Stimulated activated naive CD8-positive, alpha-beta T cell treated with anti-CD3 and anti-CD28 coated beads, Interleukin-15, Interleukin-2, amounts not matched to agents 100 ng/mL and 50 ng/mL, for 24 hours (primary cell): ENCODE measurements at regions not wholly inside any gene's neighbourhood (a gene's known extent, or its start where the extent isn't known, plus 50 kb on each side); places are given as distances from the start of the nearest gene placed in this dataset.

Source experiments
- H3K27ac Mint-ChIP-seq: one replicate; pipeline ENCODE4 v1.8.0; 2021; ENCODE audit warnings: mild to moderate bottlenecking, mixed read lengths
- H3K27me3 Mint-ChIP-seq: one replicate; pipeline ENCODE4 v1.8.0; 2021; ENCODE audit warnings: mixed read lengths
- H3K36me3 Mint-ChIP-seq: one replicate; pipeline ENCODE4 v1.8.0; 2021; ENCODE audit warnings: low read depth, mixed read lengths
- H3K4me1 Mint-ChIP-seq: one replicate; pipeline ENCODE4 v1.8.0; 2021; ENCODE audit warnings: low read depth, mixed read lengths
- H3K4me3 Mint-ChIP-seq: one replicate; pipeline ENCODE4 v1.8.0; 2021; ENCODE audit warnings: mild to moderate bottlenecking, mixed read lengths
- H3K9me3 Mint-ChIP-seq: one replicate; pipeline ENCODE4 v1.8.0; 2021; ENCODE audit warnings: mixed read lengths

GRCh38 chr4:20532116-20532790 lies 168.0 kb upstream of the PACRGL start:
- H3K36me3 Mint-ChIP-seq, result no peaks in the 10 kb centered on the region
- no peaks in the 10 kb centered on the region for H3K4me1 Mint-ChIP-seq
- H3K27ac Mint-ChIP-seq, result no peak overlapping the region
- H3K9me3 Mint-ChIP-seq, result no peaks in the 10 kb centered on the region
- no peak overlapping the region for H3K4me3 Mint-ChIP-seq
- no peaks in the 10 kb centered on the region for H3K27me3 Mint-ChIP-seq

DNA sequence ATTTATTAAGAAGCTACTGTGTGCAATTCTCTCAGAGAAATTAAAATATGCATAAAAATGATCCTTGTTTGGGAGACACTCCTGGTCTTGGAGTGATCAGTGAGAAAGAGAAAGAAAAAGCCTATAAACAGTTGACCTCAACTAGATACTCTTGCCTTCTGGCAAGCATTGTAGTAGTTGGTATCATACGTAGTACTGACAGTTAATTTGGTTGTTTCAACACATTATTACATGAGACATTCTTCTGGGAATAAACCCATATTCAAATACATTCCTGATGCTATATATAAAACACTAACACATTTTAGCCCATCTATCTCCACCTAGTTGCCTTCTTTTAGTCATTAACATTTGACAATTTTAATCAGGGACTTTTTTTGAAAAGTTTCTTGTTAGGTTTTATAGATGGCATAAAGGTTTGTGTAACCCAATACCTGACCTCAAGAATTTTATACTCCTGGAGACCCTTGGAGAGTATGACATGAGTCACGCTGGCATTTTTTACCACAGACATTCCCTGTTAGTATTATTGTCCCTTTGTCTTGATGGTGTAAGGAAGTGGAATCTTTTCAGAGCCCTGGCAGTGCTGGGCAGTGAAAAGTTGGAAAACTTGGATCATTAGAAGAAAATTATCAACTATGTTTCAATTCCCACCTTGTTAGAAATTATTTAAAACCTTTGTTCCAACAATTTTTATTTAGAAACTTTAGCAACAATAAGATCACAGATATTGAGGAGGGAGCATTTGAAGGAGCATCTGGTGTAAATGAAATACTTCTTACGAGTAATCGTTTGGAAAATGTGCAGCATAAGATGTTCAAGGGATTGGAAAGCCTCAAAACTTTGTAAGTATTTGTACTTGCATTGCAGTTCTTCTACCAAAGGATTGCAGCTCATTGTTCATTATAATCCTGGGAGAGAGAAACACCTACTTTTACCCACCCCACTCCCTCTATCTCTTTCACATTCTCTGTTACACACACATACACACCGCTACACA lies 167.1 kb upstream of the PACRGL start:
- Mint-ChIP-seq H3K36me3 (no peaks in the 10 kb centered on the region), H3K9me3 (no peaks in the 10 kb centered on the region), H3K27me3 (no peaks in the 10 kb centered on the region), H3K27ac (no peak overlapping the region), H3K4me1 (no peaks in the 10 kb centered on the region), H3K4me3 (no peak overlapping the region)

GRCh38 chr4:20538905-20539304 lies 161.4 kb upstream of the PACRGL start:
- H3K36me3 Mint-ChIP-seq, result no peaks in the 10 kb centered on the region
- H3K27ac Mint-ChIP-seq, result no peak overlapping the region
- H3K4me1 Mint-ChIP-seq, result no peaks in the 10 kb centered on the region
- H3K27me3 Mint-ChIP-seq, result no peaks in the 10 kb centered on the region
- H3K9me3 Mint-ChIP-seq, result no peaks in the 10 kb centered on the region
- no peak overlapping the region for H3K4me3 Mint-ChIP-seq

DNA sequence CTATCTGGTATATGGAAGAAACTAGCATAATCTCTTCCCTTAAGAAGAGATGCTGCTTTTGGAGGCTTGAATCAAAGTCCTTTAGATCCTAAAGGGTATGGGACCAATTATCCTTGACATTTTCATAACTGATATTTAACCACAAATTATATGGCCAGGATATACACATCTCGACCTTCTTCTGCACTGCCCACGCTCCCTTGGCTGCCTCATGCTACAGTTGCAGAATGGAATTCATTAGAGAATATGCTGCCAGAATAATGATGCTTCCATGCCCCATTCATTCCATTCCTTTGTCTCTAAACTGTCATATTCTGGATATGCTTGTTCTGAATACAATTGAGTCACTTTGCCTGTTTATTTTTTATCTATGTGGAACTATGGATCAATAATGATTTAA lies 157.1 kb upstream of the PACRGL start:
- Mint-ChIP-seq H3K4me3 (no peak overlapping the region), H3K36me3 (no peaks in the 10 kb centered on the region), H3K27ac (no peak overlapping the region), H3K9me3 (no peaks in the 10 kb centered on the region), H3K4me1 (no peaks in the 10 kb centered on the region), H3K27me3 (no peaks in the 10 kb centered on the region)

- no peaks in the 10 kb centered on the region for H3K27me3 Mint-ChIP-seq
- no peaks in the 10 kb centered on the region for H3K9me3 Mint-ChIP-seq
- H3K4me3 Mint-ChIP-seq, result no peak overlapping the region
- no peak overlapping the region for H3K27ac Mint-ChIP-seq
- no peaks in the 10 kb centered on the region for H3K4me1 Mint-ChIP-seq
- no peaks in the 10 kb centered on the region for H3K36me3 Mint-ChIP-seq
Measured at GRCh38 chr4:20544645-20545044, 155.6 kb upstream of the PACRGL start.

DNA sequence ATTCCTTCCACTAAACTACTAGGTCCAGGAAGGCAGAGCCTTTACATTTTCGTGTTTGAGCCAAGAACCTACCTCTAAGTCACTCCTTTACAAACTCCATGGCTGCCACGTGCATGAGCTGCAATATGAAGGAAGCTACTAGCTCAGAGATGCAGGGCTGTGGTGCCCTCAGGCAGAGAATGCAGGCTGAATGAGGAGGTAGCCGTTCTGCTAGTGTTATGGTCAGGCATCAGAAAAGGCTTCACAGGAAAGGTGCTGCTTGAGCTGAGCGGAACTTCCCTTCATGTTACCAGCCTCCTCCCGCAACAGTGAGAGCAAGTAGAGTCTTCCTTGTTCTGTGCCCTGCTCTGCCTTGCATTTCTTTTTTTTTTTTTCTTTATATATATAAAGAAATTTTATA lies 148.3 kb upstream of the PACRGL start:
- Mint-ChIP-seq H3K27ac (no peak overlapping the region), H3K9me3 (no peaks in the 10 kb centered on the region), H3K4me3 (no peak overlapping the region), H3K36me3 (no peaks in the 10 kb centered on the region), H3K4me1 (no peaks in the 10 kb centered on the region), H3K27me3 (no peaks in the 10 kb centered on the region)

DNA sequence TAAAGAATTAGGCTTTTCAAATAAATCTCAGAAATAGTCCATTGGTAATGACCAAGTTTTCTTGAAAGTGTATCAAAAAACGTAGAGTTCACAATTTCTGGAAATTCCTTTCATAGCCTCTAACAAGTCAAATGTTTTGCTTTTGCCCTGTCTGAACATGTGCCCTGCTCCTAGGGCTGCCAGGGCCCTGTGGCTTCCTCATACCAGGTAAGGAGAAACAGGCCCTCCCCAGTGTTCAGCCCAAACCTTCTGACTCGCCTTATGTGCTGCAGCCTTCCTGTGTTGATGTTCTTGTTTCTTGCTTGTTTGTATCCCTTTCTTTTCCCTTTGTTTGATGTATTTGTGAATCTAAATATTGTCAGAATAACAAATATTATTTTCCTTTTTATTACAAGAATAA lies 146.1 kb upstream of the PACRGL start:
- no peaks in the 10 kb centered on the region for H3K27me3 Mint-ChIP-seq
- no peaks in the 10 kb centered on the region for H3K4me1 Mint-ChIP-seq
- H3K27ac Mint-ChIP-seq, result no peak overlapping the region
- H3K36me3 Mint-ChIP-seq, result no peaks in the 10 kb centered on the region
- no peaks in the 10 kb centered on the region for H3K9me3 Mint-ChIP-seq
- H3K4me3 Mint-ChIP-seq, result no peak overlapping the region

DNA sequence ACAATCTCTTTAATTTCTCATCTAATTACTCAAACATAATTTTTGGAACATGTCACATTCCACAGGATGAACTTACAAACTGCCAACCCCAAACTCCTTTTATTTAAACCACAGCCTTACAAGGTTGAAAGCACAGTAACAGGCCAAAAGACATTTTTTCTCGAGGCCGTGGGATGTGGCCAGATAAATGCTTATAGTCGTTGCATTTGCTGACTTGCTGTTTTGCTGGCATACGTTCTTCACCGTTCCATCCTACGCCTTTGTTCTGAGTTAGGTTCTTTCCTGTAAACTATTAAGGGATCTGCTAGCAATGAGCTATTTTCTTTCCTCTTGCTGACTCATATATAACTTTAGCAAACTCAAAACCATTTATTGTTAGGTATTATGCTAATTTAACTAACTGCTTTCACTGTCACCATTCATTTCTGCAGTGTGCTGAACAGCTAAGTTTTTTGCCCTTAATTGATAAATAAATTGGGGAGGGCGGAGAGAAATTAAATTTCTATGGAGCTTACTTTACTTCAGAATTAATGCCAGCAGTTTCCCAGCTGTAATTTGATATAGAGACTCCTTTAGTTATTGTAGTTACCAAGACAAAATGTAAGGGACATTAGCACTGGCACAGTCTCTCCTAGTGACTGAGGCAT lies 135.1 kb upstream of the PACRGL start:
- no peaks in the 10 kb centered on the region for H3K27me3 Mint-ChIP-seq
- H3K4me3 Mint-ChIP-seq, result no peak overlapping the region
- H3K4me1 Mint-ChIP-seq, result no peaks in the 10 kb centered on the region
- no peaks in the 10 kb centered on the region for H3K36me3 Mint-ChIP-seq
- H3K9me3 Mint-ChIP-seq, result no peaks in the 10 kb centered on the region
- H3K27ac Mint-ChIP-seq, result no peak overlapping the region

DNA sequence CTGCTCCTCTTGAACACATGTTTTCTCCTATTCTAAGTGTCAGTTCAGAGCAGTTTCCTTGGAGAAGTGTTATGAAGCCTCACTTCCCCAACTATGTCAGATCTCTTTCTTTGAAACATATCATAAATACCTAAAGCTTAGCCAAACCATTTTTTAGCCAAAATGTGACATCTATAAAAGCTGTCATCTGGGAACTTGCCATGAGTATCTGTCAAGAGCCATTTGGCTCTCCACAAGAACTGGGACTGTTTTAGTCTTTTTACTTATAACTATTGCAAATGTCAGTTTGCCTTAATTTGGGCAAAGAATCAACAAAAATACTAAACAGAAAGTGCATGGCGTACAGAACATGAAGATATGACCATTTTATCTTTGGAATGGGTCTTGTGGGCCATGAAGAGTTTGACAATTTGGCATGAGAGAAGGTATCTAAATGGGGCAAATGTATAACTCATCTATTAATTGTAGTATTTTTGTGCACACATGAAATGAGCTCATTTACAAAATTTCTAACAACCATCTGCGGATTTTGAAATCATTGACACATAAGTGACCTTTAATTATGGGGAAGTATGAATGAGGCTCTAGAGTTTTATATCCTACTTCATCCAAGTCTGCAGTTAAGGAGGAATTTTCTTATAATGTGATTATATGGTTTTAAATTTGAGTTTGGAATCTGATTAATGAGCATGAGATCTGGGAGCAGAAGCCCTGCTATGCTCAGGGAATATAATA lies 129.1 kb upstream of the PACRGL start:
- H3K27me3 Mint-ChIP-seq, result no peaks in the 10 kb centered on the region
- H3K4me3 Mint-ChIP-seq, result no peak overlapping the region
- no peak overlapping the region for H3K27ac Mint-ChIP-seq
- no peaks in the 10 kb centered on the region for H3K36me3 Mint-ChIP-seq
- H3K9me3 Mint-ChIP-seq, result no peaks in the 10 kb centered on the region
- H3K4me1 Mint-ChIP-seq, result no peaks in the 10 kb centered on the region

DNA sequence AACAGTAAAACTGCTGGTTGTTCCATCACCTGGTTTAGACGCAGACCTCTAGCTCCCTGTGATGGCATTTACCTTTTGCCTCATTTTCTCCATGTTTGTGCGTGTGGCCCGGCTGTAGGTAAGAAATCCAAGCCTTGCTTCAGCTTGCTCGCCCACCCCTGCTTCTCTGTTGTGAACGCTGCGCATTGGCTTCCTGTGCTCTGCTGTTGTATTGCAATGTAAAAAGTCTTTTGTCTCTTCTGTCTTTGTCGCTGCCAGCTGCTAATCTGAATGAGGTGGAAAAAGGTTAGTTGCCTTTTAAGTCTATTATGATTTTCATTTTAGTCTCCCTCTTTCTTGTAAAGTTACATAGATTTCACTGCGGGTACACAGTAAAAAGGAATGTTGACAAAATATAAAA lies 127.3 kb upstream of the PACRGL start:
- Mint-ChIP-seq H3K36me3 (no peaks in the 10 kb centered on the region), H3K4me3 (no peak overlapping the region), H3K4me1 (no peaks in the 10 kb centered on the region), H3K27ac (no peak overlapping the region), H3K27me3 (no peaks in the 10 kb centered on the region), H3K9me3 (no peaks in the 10 kb centered on the region)

GRCh38 chr4:20574986-20575385 lies 125.3 kb upstream of the PACRGL start:
- Mint-ChIP-seq H3K36me3 (no peaks in the 10 kb centered on the region), H3K27me3 (no peaks in the 10 kb centered on the region), H3K4me3 (no peak overlapping the region), H3K27ac (no peak overlapping the region), H3K4me1 (no peaks in the 10 kb centered on the region), H3K9me3 (no peaks in the 10 kb centered on the region)

DNA sequence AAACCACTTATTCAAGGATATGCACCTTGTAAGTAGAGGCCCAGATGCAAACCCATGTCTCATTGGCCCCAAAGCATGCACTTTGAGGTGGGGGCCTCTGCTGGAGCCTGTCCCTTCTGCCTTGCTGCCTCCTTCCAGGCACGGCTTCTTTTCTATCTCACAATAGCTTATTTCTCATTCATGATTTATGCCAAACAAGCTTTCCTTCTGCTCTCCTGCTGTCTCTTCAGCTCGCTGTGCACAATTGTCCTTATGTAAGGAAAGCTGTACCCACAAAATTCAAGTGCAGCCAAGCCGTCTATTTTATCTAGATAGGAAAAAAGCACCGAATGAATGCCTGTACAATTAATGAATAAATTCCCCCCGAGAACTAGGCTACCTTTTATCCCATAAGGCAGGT lies 124.8 kb upstream of the PACRGL start:
- no peak overlapping the region for H3K27ac Mint-ChIP-seq
- H3K27me3 Mint-ChIP-seq, result no peaks in the 10 kb centered on the region

GRCh38 chr4:20576861-20577260 lies 123.4 kb upstream of the PACRGL start:
- H3K4me1 Mint-ChIP-seq, result no peaks in the 10 kb centered on the region
- no peaks in the 10 kb centered on the region for H3K27me3 Mint-ChIP-seq
- no peak overlapping the region for H3K27ac Mint-ChIP-seq
- no peaks in the 10 kb centered on the region for H3K36me3 Mint-ChIP-seq
- H3K9me3 Mint-ChIP-seq, result no peaks in the 10 kb centered on the region
- H3K4me3 Mint-ChIP-seq, result no peak overlapping the region

More for the DNA sequence above, 124.8 kb upstream of the PACRGL start:
- Mint-ChIP-seq H3K4me3 (no peak overlapping the region), H3K4me1 (no peaks in the 10 kb centered on the region), H3K9me3 (no peaks in the 10 kb centered on the region), H3K36me3 (no peaks in the 10 kb centered on the region)

GRCh38 chr4:20577702-20578101 lies 122.6 kb upstream of the PACRGL start:
- H3K27me3 Mint-ChIP-seq, result no peaks in the 10 kb centered on the region
- H3K4me1 Mint-ChIP-seq, result no peaks in the 10 kb centered on the region
- no peaks in the 10 kb centered on the region for H3K36me3 Mint-ChIP-seq
- no peak overlapping the region for H3K27ac Mint-ChIP-seq
- no peak overlapping the region for H3K4me3 Mint-ChIP-seq
- H3K9me3 Mint-ChIP-seq, result no peaks in the 10 kb centered on the region

- H3K4me3 Mint-ChIP-seq, result no peak overlapping the region
- H3K36me3 Mint-ChIP-seq, result no peaks in the 10 kb centered on the region
- H3K27me3 Mint-ChIP-seq, result no peaks in the 10 kb centered on the region
- no peak overlapping the region for H3K27ac Mint-ChIP-seq
- H3K9me3 Mint-ChIP-seq, result peaks cover 4% of the 10 kb centered on the region
- no peaks in the 10 kb centered on the region for H3K4me1 Mint-ChIP-seq
Measured at GRCh38 chr4:20580907-20581306, 119.4 kb upstream of the PACRGL start.
